CD4-positive, alpha-beta T cell treated with Interleukin-1 beta for 1 hour (primary cell): ENCODE measurements at regions not wholly inside any gene's neighbourhood (a gene's known extent, or its start where the extent isn't known, plus 50 kb on each side); places are given as distances from the start of the nearest gene placed in this dataset.
"Not testable (repeated sequence)": the region's sequence is repeated elsewhere in the genome, so short reads cannot be mapped to it uniquely, and the experiment has no call there.

Experiments
- DNase-seq, 2 donors: peaks; one replicate each; pipeline ENCODE4 v3.0.0-alpha.2; 2020 to 2022

DNA sequence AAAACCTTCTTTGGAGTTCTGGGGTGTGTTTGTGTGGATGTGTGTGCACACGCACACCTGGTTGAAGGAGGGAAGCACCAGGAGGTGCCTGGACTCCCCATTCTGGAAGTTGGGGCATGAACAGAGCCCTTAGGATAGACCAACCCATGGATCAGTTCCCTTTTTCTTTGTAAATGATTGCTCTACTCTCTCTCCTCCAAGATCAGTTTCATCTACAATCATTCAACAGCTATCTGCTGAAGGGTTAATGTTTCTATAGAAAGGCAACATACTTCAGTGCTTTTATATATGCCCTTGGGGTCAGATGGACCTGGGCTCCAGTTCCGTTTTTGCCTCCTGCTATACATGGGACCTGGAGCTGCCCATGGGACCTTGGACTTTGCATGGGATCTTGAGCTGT lies 352.1 kb upstream of the CFAP20DC start:
- DNase-seq = no peak

- DNase-seq = no peak
These were observed 342.3 kb upstream of the CFAP20DC start for GRCh38 chr3:59392116-59392515.

GRCh38 chr3:59391131-59391530 lies 341.3 kb upstream of the CFAP20DC start:
- no peak for DNase-seq

- DNase-seq = no peak
These were observed 338.9 kb upstream of the CFAP20DC start for GRCh38 chr3:59388555-59389270.

- DNase-seq = no peak
These were observed 336.3 kb upstream of the CFAP20DC start for GRCh38 chr3:59386165-59386564.

GRCh38 chr3:59385547-59385946 lies 335.7 kb upstream of the CFAP20DC start:
- DNase-seq = no peak

DNA sequence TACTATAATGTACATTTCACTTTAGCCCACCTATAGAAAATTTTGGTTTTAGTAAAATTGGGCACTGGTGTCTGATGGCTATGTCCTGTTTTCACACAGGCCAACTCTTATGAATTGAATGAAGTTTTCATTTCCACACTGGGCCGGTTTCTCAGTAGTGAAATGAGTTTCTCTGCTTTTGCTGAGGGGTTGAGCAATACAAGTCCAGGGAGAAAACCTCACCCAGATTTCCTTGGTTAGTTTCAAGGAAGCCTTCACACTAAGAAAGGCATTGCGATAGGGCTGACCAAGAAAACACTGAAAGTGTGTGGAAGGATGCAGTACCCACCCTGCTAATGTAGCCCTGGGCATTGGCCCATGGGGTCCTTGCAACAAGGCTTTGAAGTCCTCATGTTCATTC lies 331.5 kb upstream of the CFAP20DC start:
- no peak for DNase-seq

DNA sequence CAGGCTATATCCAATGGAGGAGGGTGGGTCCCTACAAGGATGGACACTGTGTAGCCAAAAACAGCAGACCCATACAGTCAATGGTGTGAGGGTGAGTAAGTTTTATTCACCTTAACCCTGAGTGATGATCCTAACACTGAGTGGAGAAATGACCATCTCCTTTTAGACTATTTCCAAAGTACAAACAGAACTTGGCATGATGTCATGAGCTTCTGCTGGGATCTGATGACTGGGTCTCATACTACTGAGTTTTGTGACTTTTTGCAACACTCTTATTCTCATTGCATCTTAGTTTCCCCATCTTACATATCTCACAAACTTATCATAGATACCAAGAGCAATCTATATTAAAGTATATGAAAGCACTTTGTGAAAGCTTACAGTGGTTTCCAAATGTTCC lies 330.3 kb upstream of the CFAP20DC start:
- no peak for DNase-seq

DNA sequence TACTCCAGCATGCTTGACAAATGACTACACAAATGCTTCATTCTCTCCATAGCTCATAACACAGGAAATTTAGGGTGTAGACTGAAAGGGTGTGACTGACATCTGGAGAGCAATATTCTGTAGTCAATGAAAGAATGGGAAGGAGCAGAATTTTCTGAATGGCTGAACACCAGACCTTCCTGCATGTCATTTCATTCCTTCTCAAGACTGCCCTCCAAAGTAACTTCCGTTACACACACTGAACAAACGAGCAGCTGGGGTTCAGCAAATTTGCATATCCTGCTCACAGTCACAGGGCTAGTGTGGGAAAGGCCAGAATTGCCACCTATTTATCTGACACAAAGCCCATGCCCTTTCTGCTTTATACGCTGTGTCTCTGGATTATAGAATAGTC lies 325.0 kb upstream of the CFAP20DC start:
- peak in 1 of 2 donors; percentile 7 for DNase-seq

DNA sequence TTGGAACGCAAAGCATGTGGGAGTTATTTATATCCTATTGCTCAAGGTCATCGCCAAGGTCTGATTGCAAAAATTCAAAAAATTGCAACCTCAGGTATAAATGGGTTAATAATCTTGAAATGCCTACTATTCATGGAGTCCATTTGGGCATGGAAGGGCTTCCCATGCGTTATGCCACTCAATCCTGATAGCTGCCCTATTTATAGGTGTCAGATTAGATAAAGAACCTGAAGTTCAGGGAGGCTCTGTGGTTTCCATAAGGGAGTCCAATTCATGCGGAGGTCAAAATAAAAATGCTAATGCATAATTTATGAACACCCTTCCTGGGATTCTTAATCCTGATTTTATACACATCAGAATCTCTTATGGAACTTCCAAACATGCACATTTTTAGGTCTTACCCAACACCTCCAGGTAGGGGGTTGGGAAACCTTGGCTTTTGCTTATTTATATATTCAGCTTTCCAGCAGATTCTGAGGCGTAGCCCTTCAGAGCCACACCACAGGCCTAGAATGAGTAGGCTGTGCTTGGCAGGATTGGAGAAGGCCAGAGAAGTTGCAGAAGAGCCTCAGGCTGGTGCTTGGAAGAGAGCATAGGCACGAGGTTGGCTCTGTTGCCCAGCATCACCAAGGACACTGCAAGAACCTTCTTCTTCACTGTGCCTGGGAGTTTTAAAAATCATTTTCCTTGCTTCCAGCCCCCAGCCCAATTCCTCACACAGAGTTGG lies 324.4 kb upstream of the CFAP20DC start:
- no peak for DNase-seq

- DNase-seq = no peak
These were observed 322.5 kb upstream of the CFAP20DC start for GRCh38 chr3:59372346-59372745.

DNA sequence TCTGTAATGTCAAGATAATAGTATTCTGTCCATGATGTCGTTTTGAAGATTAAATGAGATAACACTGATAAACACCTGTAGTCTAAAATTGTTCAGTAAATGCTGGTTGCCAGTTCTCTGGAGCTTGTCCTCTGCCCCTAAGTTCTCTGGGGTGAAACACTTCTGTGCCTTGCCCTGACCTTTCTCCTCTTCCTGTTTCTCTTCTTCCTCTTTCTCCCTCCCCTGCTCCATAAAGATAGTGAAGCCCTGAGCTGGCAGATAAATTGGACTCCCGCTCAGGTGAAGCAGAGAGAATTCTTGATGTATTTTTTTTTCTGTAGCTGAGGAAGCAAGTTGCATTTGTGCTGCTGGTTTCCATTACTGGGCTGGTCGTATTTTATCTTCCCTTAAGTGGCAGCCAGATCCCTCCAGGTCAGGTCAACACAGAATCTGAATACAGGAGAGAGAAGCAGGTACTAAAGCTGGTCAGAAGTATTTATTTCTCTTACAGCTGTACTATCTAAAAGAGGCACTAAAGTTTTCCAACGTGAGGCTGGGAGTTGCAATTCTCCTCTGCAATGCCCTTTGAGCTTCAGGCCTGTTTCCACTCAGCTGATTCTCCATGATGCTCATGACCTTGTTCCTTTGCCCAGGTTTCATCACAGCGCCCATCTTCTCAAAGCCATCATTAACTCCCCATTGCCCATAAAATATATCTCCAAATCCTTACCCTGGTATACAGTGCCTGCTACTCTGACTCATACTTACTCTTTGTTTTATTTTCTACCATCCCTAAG lies 319.3 kb upstream of the CFAP20DC start:
- DNase-seq = no peak

DNA sequence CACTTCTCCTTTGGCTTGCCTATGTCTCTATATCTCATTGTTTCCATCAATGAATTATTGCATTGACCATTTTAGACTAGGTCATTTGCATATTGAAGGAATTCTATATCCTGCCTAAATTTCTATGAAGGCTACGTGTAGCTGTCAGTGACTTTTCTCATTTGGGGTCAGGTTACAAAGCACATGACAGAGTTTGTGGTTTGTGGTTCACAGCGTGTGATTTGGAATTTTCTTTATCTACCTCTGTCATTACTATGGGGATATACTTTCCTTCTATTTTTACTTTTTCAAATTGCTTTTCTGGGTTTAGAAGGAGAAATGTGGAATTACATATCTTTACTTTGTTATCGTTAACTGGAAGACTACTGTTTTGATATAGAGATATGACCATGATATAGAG lies 317.3 kb upstream of the CFAP20DC start:
- DNase-seq = no peak

GRCh38 chr3:59366218-59366617 lies 316.4 kb upstream of the CFAP20DC start:
- DNase-seq = no peak

GRCh38 chr3:59364496-59364895 lies 314.7 kb upstream of the CFAP20DC start:
- no peak for DNase-seq

GRCh38 chr3:59360312-59360711 lies 310.5 kb upstream of the CFAP20DC start:
- DNase-seq = not testable (repeated sequence)

- no peak for DNase-seq
These were observed 291.6 kb upstream of the CFAP20DC start for GRCh38 chr3:59341459-59341858.

DNA sequence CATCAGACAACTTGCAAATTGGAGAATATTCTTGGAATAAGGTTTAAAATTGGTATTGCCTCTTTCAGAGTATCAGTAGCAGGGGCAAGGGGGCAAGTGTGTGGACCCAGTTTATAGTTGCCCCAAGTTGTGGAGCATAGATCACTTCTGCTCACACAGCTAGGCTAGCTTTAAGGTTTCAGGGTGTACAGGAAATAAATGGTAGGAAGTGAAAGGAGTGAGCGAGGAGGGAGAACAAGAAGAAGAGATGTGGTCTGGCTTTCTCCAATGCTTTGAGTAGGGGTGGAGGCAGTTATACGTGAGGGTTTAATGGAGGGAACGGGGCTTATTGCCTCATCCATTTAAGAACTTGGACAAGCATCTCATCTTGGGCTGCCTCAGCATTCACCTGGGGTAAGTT lies 290.0 kb upstream of the CFAP20DC start:
- DNase-seq = no peak

DNA sequence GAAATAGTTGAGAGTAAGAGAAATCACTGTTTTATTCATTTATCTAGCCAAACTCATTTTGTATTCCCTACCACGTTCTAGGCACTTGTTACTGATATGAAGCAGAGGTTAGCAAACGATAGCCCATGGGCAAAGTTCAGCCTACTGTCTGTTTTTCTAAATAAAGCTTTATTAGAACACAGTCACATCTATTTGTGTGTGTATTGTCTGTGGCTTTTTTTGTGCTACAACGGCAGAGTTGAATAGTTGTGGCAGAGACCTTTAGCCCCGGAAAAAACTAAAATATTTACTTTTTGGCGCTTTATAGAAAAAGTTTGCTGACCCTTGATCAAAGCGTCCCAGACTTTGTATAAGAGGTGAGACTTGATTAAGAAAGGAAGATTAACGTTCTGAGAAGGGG lies 289.1 kb upstream of the CFAP20DC start:
- DNase-seq = no peak

- no peak for DNase-seq
These were observed 285.5 kb upstream of the CFAP20DC start for GRCh38 chr3:59335338-59335737.

GRCh38 chr3:59334585-59334984 lies 284.8 kb upstream of the CFAP20DC start:
- no peak for DNase-seq

DNA sequence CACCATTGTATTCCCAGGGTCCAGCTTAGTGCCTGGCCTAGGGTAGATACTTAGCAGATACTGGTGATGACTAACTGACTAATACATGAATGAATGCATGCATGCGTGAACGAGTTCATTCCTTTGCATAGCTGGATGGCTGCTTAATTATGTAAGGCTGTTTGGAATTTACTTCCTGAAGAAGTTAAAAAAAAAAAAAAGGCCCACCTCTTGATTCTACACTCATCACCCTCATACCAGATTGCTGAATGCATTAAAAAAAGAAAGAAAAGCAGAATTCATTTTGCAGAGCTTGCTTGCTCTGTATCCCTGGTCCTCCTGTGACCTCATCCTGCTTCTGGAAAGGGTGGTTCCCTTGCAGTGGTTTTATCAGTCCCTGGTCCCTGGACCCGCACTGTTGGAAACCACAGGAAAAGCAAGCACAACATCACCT lies 277.6 kb upstream of the CFAP20DC start:
- no peak for DNase-seq

DNA sequence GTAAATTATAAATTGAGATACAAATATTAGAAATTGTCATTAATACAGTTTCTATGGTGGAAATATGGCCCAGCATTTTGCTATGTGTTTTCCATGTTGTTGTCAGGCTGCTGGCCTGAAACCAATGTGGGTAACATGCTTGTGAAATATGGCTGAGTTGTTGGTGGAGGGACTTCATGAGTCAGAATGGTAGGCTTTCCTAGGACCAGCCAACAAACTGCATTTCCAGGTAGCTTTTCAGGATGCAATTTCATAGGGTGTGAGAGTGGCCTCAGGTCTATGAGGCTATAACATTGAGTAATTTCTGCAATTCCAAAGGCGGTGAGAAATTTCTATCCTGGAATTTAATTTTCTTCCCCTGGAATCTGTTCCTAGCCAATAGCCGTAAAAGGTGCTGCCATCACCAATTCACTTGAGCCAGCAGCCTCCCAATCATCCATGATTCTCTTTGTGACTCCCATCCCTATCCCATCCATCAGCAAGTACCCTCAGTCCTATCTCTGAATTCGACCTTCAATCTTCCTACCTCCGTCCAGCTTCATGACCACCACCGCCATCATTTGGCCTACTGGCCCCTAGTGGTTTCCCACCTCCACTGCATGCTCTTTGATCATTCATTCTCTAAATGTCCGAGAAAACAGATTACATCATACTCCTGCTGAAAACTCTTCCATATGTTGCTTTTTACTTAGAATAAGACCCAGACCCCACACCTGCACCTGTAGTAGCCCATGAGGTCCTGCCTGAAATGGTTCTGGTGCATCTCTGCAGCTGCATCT lies 276.6 kb upstream of the CFAP20DC start:
- DNase-seq = no peak
